GM12864 (cell line): ENCODE measurements at regions not wholly inside any gene's neighbourhood (a gene's known extent, or its start where the extent isn't known, plus 50 kb on each side); places are given as distances from the start of the nearest gene placed in this dataset.

Experiments used
- DNase-seq: peaks from one replicate; pipeline ENCODE4 v3.0.0-alpha.2; 2011; ENCODE audit warnings: low read depth
- H3K4me3 ChIP-seq: 2 replicates; pipeline ENCODE4 v1.5.1; 2011; ENCODE audit warnings: mild to moderate bottlenecking, low read depth, low read length, control low read depth
- TF ChIP-seq, protein P1 (sequence below): IDR thresholded peaks from 2 replicates; pipeline ENCODE4 v1.5.1; 2011; ENCODE audit warnings: low read depth, mild to moderate bottlenecking, moderate library complexity, low read length, control low read depth, inconsistent platforms; ENCODE audit errors: missing control alignments

DNA sequence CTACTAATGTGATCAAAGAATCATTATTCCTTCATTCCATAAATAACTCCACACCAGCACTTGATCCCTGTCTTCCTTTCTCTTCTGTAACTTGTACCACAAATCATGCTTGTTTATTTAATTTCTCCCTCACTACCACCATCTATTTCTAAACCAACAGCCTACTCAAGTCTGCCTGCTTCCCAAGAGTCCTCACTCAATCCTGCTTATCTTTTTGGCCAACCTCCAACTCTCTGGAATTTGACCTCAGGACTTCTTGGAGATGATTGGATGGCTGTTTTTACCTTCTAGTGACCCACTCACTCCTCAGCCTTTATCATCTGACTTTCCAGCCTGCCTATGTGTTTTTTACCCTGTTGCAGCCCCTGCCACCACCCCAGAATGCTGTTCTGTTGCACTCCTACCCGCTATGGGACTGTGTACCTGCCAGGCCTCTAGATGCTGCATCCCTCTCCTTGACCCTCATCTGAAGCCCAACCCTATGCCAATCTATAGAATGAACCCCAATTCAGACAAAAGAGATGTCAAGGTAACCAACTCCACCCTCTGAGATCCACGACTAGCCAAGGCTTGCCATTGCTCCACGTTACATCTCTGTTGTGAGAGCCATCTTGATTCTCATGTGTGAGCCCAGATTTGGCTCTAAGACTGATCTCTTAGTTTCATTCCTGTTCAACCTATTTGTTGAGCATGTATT, 150.2 kb upstream of the PLEKHG7 start:
- H3K4me3 ChIP-seq, result no peak overlapping the region
- no peak for DNase-seq
- TF ChIP-seq, protein P1, sequence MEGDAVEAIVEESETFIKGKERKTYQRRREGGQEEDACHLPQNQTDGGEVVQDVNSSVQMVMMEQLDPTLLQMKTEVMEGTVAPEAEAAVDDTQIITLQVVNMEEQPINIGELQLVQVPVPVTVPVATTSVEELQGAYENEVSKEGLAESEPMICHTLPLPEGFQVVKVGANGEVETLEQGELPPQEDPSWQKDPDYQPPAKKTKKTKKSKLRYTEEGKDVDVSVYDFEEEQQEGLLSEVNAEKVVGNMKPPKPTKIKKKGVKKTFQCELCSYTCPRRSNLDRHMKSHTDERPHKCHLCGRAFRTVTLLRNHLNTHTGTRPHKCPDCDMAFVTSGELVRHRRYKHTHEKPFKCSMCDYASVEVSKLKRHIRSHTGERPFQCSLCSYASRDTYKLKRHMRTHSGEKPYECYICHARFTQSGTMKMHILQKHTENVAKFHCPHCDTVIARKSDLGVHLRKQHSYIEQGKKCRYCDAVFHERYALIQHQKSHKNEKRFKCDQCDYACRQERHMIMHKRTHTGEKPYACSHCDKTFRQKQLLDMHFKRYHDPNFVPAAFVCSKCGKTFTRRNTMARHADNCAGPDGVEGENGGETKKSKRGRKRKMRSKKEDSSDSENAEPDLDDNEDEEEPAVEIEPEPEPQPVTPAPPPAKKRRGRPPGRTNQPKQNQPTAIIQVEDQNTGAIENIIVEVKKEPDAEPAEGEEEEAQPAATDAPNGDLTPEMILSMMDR, result no peak

- peak; percentile 91 for DNase-seq
- TF ChIP-seq, protein P1, result no peak
- no peak overlapping the region for H3K4me3 ChIP-seq
Observed at GRCh38 chr12:92551853-92552397, 150.9 kb upstream of the PLEKHG7 start.

GRCh38 chr12:92551210-92551609, 151.6 kb upstream of the PLEKHG7 start:
- TF ChIP-seq, protein P1, result no peak
- no peak for DNase-seq
- no peak overlapping the region for H3K4me3 ChIP-seq

- no peak overlapping the region for H3K4me3 ChIP-seq
- no peak for DNase-seq
- TF ChIP-seq, protein P1, result no peak
Observed at GRCh38 chr12:92550661-92551060, 152.1 kb upstream of the PLEKHG7 start.

DNA sequence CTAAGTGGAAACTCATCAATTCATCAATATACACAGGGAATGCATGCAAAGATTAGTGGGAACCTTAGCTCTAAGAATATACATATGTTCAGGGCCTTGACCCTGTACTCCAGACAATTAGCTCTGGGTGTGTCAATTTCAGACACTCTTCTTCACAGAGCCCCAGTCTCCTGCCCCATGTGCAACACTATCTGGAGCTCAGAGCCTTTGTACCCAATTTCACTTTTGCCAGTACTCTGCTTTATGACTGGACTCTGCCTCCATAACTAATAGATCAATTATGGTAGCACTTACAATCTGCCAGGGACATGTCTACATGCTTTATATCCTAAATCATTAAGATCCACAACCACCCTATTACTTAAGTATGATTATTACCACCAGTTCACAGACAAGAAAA, 152.5 kb upstream of the PLEKHG7 start:
- no peak for DNase-seq
- TF ChIP-seq, protein P1, result no peak
- no peak overlapping the region for H3K4me3 ChIP-seq

DNA sequence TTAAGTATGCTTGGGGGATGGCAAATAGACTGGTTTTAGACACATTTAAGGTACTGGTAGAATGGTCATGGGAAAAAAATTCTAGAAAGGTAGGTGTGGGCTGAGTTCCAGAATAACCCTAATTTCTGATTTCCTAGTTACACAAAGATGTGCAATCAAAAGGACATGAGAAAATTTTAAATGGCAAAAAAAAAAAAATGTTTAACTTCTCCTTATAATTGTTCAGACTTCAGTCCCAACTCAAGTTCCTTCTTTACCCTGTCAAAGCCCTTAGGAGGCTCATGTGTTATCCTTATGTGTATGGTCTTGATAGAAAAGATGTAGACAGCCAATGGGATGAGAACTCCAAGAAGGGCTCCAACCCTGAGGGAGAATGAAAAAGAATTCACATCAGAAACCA, 153.3 kb upstream of the PLEKHG7 start:
- TF ChIP-seq, protein P1, result no peak
- no peak for DNase-seq
- H3K4me3 ChIP-seq, result no peak overlapping the region

- DNase-seq, result no peak
- TF ChIP-seq, protein P1, result no peak
- no peak overlapping the region for H3K4me3 ChIP-seq
Observed at GRCh38 chr12:92547906-92548305, 154.9 kb upstream of the PLEKHG7 start.
